Osteoblast (primary cell): ENCODE measurements at regions not wholly inside any gene's neighbourhood (a gene's known extent, or its start where the extent isn't known, plus 50 kb on each side); places are given as distances from the start of the nearest gene placed in this dataset.
"Not testable (repeated sequence)": the region's sequence is repeated elsewhere in the genome, so short reads cannot be mapped to it uniquely, and the experiment has no call there.

ENCODE experiments used
- DNase-seq: peaks from one replicate; pipeline ENCODE4 v3.0.0; 2011; ENCODE audit warnings: low spot score, mixed read lengths; ENCODE audit not compliant: insufficient read length; ENCODE audit errors: missing footprints
- H2AFZ ChIP-seq: 2 replicates; pipeline ENCODE4 v1.6.0; 2011; ENCODE audit warnings: mild to moderate bottlenecking, low read length
- H3K27ac ChIP-seq: 2 replicates; pipeline ENCODE4 v1.5.1; 2011; ENCODE audit warnings: mild to moderate bottlenecking, low read depth, low read length, moderate library complexity
- H3K27me3 ChIP-seq: 2 replicates; pipeline ENCODE4 v1.6.0; 2012; ENCODE audit warnings: mild to moderate bottlenecking, control low read depth, inconsistent platforms, low read length, moderate library complexity; ENCODE audit not compliant: insufficient read depth
- H3K36me3 ChIP-seq: 2 replicates; pipeline ENCODE4 v1.5.1; 2011; ENCODE audit warnings: mild to moderate bottlenecking, low read length, control low read depth, moderate library complexity; ENCODE audit not compliant: insufficient read depth
- H3K4me1 ChIP-seq: 2 replicates; pipeline ENCODE4 v1.5.1; 2011; ENCODE audit warnings: mild to moderate bottlenecking, low read length, control low read depth, moderate library complexity; ENCODE audit not compliant: insufficient read depth
- H3K4me2 ChIP-seq: 2 replicates; pipeline ENCODE4 v1.6.0; 2011; ENCODE audit warnings: mild to moderate bottlenecking, low read length; ENCODE audit not compliant: insufficient read depth
- H3K4me3 ChIP-seq: fragments of 200-600 bp; sonication (generic); 3 replicates; pipeline ENCODE4 v1.5.1; 2012; ENCODE audit warnings: mild to moderate bottlenecking, low read length, inconsistent platforms; ENCODE audit not compliant: insufficient read depth
- H3K79me2 ChIP-seq: 2 replicates; pipeline ENCODE4 v1.6.0; 2012; ENCODE audit warnings: mild to moderate bottlenecking, low read length, control low read depth, inconsistent platforms; ENCODE audit not compliant: insufficient read depth
- H3K9me3 ChIP-seq: 2 replicates; pipeline ENCODE4 v1.5.1; 2011; ENCODE audit warnings: low read depth, low read length, control low read depth
- H4K20me1 ChIP-seq: 2 replicates; pipeline ENCODE4 v1.6.0; 2012; ENCODE audit warnings: mild to moderate bottlenecking, low read length, control low read depth; ENCODE audit not compliant: insufficient read depth
- TF ChIP-seq, protein P1 (sequence below): IDR thresholded peaks from 2 replicates; pipeline ENCODE4 v1.5.1; 2011; ENCODE audit warnings: mild to moderate bottlenecking, low read depth, low read length, moderate library complexity; ENCODE audit errors: extremely low read depth

DNA sequence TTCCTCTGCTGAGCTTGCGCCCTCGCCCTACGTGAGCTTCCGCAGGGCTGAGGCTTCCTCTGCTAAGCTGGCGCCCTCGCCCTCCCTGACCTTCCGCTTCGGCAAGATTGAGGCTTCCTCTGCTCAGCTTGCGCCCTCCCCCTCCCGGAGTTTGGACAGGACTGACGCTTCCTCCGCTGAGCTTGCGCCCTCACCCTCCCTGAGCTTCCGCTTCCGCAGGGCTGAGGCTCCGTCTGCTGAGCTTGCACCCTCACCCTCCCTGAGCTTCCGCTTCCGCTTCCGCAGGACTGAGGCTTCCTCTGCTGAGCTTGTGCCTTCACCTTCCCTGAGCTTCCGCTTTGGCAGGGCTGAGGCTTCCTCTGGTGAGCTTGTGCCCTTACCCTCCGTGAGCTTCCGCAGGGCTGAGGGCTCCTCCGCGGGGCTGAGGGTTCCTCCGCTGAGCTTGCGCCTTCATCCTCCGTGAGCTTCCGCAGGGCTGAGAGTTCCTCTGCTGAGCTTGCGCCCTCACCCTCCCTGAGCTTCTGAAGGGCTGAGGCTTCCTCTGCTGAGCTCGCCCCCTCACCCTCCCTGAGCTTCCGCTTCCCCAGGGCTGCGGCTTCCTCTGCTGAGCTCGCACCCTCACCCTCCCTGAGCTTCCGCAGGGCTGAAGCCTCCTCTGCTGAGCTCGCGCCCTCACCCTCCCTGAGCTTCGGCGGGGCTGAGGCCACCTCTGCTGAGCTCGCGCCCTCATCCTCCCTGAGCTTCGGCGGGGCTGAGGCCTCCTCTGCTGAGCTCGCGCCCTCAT is 753.6 kb upstream of the TPTE start:
- TF ChIP-seq, protein P1, sequence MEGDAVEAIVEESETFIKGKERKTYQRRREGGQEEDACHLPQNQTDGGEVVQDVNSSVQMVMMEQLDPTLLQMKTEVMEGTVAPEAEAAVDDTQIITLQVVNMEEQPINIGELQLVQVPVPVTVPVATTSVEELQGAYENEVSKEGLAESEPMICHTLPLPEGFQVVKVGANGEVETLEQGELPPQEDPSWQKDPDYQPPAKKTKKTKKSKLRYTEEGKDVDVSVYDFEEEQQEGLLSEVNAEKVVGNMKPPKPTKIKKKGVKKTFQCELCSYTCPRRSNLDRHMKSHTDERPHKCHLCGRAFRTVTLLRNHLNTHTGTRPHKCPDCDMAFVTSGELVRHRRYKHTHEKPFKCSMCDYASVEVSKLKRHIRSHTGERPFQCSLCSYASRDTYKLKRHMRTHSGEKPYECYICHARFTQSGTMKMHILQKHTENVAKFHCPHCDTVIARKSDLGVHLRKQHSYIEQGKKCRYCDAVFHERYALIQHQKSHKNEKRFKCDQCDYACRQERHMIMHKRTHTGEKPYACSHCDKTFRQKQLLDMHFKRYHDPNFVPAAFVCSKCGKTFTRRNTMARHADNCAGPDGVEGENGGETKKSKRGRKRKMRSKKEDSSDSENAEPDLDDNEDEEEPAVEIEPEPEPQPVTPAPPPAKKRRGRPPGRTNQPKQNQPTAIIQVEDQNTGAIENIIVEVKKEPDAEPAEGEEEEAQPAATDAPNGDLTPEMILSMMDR = no peak
- H3K9me3 ChIP-seq = peaks cover 32% of the 10 kb centered on the region
- no peak overlapping the region for H3K4me3 ChIP-seq
- H2AFZ ChIP-seq = no peak overlapping the region
- no peak overlapping the region for H3K4me2 ChIP-seq
- no peaks in the 10 kb centered on the region for H3K27me3 ChIP-seq
- no peak overlapping the region for H3K27ac ChIP-seq
- H3K79me2 ChIP-seq = no peaks in the 10 kb centered on the region
- DNase-seq = no peak
- no peaks in the 10 kb centered on the region for H3K4me1 ChIP-seq
- H4K20me1 ChIP-seq = no peaks in the 10 kb centered on the region
- H3K36me3 ChIP-seq = no peaks in the 10 kb centered on the region

DNA sequence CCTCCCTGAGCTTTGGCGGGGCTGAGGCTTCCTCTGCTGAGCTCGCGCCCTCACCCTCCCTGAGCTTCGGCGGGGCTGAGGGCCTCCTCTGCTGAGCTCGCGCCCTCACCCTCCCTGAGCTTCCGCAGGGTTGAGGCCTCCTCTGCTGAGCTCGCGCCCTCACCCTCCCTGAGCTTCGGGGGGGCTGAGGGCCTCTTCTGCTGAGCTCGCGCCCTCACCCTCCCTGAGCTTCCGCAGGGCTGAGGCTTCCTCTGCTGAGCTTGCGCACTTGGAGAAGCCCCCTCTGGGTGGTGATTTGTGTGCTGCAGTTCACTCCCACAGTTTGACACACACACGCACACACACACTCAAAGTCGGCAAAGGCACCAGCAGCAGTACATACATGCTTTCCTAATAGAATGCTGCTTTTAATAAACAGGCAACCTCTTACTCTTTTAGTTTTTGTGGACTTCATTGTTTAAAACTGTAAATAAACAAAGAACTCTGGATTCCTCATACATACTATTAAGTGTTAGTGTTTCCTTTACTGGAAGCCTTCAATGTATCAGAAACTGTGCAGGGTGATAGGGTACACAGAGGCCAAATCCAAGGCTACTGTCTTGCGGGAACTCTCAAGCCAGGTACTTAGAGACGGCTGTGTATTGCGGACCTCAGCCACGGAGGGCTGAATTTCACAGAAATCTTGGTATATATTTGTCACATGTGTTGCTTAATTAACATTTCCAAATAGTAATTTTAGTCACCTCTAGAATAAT is 752.8 kb upstream of the TPTE start:
- H2AFZ ChIP-seq, H3K79me2 ChIP-seq, H3K4me1 ChIP-seq, H3K4me2 ChIP-seq, H4K20me1 ChIP-seq, DNase-seq, H3K36me3 ChIP-seq, H3K27ac ChIP-seq, H3K27me3 ChIP-seq, H3K4me3 ChIP-seq: not testable (repeated sequence)
- peaks cover 27% of the 10 kb centered on the region for H3K9me3 ChIP-seq

DNA sequence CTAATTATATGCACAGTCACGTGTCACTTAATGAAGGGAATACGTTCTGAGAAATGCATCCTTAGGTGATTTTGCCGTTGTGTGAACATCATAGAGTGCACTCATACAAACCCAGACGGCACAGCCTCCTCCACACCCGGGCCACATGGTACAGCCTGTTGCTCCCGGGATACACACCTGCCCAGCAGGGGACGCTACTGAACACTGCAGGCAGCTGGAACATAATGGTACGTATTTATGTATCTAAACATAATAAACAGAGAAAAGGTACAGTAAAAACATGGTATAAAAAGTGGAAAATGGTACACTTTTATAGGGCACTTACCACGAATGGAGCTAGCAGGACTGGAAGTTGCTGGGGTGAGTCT is 752.3 kb upstream of the TPTE start:
- H3K79me2 ChIP-seq, H2AFZ ChIP-seq, H3K4me3 ChIP-seq, H3K27ac ChIP-seq, DNase-seq, H3K36me3 ChIP-seq, H3K4me2 ChIP-seq, H3K27me3 ChIP-seq, H4K20me1 ChIP-seq, H3K4me1 ChIP-seq: not testable (repeated sequence)
- H3K9me3 ChIP-seq = peaks cover 25% of the 10 kb centered on the region

DNA sequence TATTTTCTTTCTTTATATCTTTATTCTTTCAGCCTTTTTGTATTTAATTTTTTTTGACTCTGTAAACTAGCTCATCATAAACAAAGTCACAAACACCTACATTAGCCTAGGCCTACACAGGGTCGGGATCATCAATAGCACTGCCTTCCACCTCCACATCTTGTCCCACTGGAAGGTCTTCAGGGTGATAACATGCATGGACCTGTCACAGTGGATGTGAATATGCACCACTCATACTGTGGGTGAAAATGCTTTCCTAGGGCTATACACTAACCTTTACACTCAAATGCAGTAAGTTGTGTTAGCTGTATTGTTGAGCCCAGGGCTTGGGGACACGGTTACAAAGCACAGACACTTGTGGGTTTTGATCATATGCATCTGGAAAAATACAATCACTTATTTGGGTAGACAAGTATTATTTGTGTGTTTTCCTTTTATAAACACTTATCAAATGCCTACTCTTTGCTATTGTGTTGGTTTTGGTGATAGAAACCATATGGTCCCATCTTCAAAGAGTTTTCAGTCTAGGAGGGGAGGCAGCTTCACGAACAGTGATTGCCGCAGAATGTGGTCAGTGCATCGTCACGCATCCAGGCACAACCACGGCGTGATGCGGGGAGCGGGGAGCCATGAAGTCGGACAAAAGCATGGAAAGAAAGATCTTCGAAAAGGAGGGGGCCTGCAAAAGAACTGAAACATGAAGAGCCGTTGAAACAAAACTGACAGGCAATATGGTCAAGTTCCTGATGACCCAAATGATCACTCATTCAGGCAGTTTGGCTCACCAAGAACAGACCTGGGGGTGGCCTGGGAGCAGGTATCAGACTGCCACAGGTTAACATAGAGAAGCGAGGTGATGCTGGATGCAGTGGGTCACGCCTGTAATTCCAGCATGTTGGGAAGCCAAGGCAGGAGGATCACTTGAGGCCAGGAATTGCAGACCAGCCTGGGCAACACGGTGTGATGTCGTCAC is 751.4 kb upstream of the TPTE start:
- H3K27ac ChIP-seq, H3K4me2 ChIP-seq, H3K79me2 ChIP-seq, H3K27me3 ChIP-seq, H3K4me3 ChIP-seq, DNase-seq, H3K36me3 ChIP-seq, H3K4me1 ChIP-seq, H2AFZ ChIP-seq, H4K20me1 ChIP-seq: not testable (repeated sequence)
- peaks cover 30% of the 10 kb centered on the region for H3K9me3 ChIP-seq

DNA sequence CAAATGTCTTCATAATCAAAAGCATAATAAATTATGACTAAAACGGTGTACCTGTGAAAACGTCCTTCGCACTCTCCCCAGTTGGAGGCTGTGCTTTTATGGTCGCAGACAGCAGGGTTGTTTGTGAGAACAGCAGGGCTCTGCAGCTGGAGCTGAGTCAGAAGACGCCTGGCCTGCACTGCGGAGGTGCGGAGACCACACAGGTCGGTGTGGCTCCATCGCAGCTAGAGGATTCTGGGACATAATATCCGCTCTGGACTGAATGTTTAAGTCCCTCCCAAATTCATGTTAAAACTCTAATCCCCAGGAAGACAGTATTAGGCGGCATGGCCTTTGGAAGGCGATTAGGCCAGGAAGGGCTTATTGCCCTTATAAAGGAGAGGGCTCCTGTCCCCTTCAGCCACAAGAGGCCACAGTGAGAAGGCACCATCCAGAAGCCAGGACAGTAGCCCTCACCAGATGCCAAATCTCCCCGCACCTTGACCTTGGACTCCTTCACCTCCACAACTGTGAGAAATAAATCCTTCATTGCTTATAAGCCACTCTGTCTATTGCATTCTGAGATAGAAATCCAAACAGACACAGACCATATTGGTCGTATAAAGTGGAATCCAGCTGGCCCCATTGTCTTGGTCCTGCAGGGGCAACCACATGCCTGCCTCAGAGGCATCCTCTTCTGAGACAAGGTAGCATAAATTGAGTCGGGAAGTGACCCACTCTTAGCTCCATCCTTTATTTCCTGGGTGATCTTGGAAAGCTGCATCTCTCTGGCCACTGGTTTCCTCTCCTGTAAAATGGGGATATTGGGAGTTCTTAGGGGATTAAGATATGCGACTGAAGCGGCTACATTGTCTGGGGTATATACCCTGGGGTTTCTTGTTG is 749.7 kb upstream of the TPTE start:
- not testable (repeated sequence) for H3K36me3 ChIP-seq, H3K79me2 ChIP-seq, H4K20me1 ChIP-seq, H3K4me2 ChIP-seq, DNase-seq, H3K27ac ChIP-seq, H2AFZ ChIP-seq, H3K4me3 ChIP-seq, H3K27me3 ChIP-seq, H3K4me1 ChIP-seq
- H3K9me3 ChIP-seq = peaks cover 29% of the 10 kb centered on the region
